Esophagus muscularis mucosa (tissue), 4 donors: ENCODE measurements at regions not wholly inside any gene's neighbourhood (a gene's known extent, or its start where the extent isn't known, plus 50 kb on each side); places are given as distances from the start of the nearest gene placed in this dataset.

Source experiments
- DNase-seq: peaks from one replicate; pipeline ENCODE4 v3.0.0-alpha.2; 2017; ENCODE audit errors: extremely low spot score
- H3K27ac ChIP-seq, 4 donors: fragments of 200-600 bp; sonication (generic); replicated peaks in 1 of 4; 1 replicate in 3 of 4; 2 replicates in 1 of 4; pipeline ENCODE4 v1.5.1; 2016 to 2019; ENCODE audit warnings: mild to moderate bottlenecking in 1 of 4
- H3K27me3 ChIP-seq, 4 donors: fragments of 200-600 bp; sonication (generic); one replicate each; pipeline versions ENCODE4 v1.5.1 to v1.6.0; 2016 to 2019
- H3K36me3 ChIP-seq, 4 donors: fragments of 200-600 bp; sonication (generic); one replicate each; pipeline ENCODE4 v1.5.1; 2016 to 2019
- H3K4me1 ChIP-seq, 4 donors: fragments of 200-600 bp; sonication (generic); one replicate each; pipeline ENCODE4 v1.5.1; 2016 to 2019
- H3K4me3 ChIP-seq, 4 donors: fragments of 200-600 bp; sonication (generic); 1 replicate in 2 of 4; 2 replicates in 2 of 4; pipeline ENCODE4 v1.5.1; 2016 to 2019; ENCODE audit warnings: mild to moderate bottlenecking in 4 of 4, moderate library complexity in 1 of 4
- H3K9me3 ChIP-seq, 4 donors: fragments of 200-600 bp; sonication (generic); 1 replicate in 3 of 4; 2 replicates in 1 of 4; pipeline ENCODE4 v1.5.1; 2016 to 2019
- CTCF ChIP-seq, 3 experiments: fragments of 200-600 bp in 2 of 3; fragments of 450-650 bp in 1 of 3; sonication (generic) in 2 of 3; IDR thresholded peaks; one replicate each; pipeline ENCODE4 v1.5.1; 2017 to 2019; ENCODE audit warnings: antibody characterized with exemption in 3 of 3, mild to moderate bottlenecking in 2 of 3, moderate library complexity in 1 of 3
- EP300 ChIP-seq: sonication (generic); formaldehyde crosslinking; IDR thresholded peaks from one replicate; pipeline ENCODE4 v1.6.1; 2017; ENCODE audit warnings: antibody characterized with exemption
- POLR2A ChIP-seq: fragments of 450-650 bp; IDR thresholded peaks from one replicate; pipeline ENCODE4 v1.6.1; 2017; ENCODE audit warnings: antibody characterized with exemption, moderate library complexity, mild to moderate bottlenecking, low read depth
- POLR2AphosphoS5 ChIP-seq, 2 donors: sonication (generic); formaldehyde crosslinking; IDR thresholded peaks; one replicate each; pipeline ENCODE4 v1.6.1; 2017; ENCODE audit warnings: antibody characterized with exemption in 2 of 2
- WGBS: methylation state at CpG from one replicate; pipeline ENCODE4 v1.1.5; 2018; 5-methylcytosine and 5-hydroxymethylcytosine counted together
- intact Hi-C: fragments of 100-400 bp; cut with DNase I; formaldehyde crosslinking; loops from one replicate; pipeline ENCODE4 v1.15.1; 2023

GRCh38 chr10:36221101-36221500, 579.0 kb upstream of the FZD8 start:
- no peak for DNase-seq
- Histone ChIP-seq H3K4me3 (no peak overlapping the region), H3K9me3 (no peaks in the 10 kb centered on the region), H3K27ac (no peak overlapping the region), H3K4me1 (peaks cover 0 to 6% (median 3%) of the 10 kb centered on the region in 4 donors), H3K27me3 (no peaks in the 10 kb centered on the region), H3K36me3 (no peaks in the 10 kb centered on the region)
- 13% methylated on average over 1 of the region's 1 CpG for WGBS
- TF ChIP-seq POLR2A, result no peak
- no peak for TF ChIP-seq CTCF (IDR thresholded peaks at IDR 0.05)
- TF ChIP-seq POLR2AphosphoS5 (IDR thresholded peaks at IDR 0.05), result no peak
- TF ChIP-seq EP300, result no peak
- intact Hi-C loops, result no loop called here

- 61% methylated on average over 1 of the region's 1 CpG for whole genome bisulfite sequencing
- DNase-seq, result no peak
- Histone ChIP-seq H3K36me3 (no peaks in the 10 kb centered on the region), H3K27ac (no peak overlapping the region), H3K27me3 (no peaks in the 10 kb centered on the region), H3K4me1 (peaks cover 0 to 6% (median 3%) of the 10 kb centered on the region in 4 donors), H3K9me3 (no peaks in the 10 kb centered on the region), H3K4me3 (no peak overlapping the region)
- no peak for TF ChIP-seq POLR2A
- TF ChIP-seq EP300, result no peak
- no peak for TF ChIP-seq CTCF (IDR thresholded peaks at IDR 0.05)
- TF ChIP-seq POLR2AphosphoS5 (IDR thresholded peaks at IDR 0.05), result no peak
- intact Hi-C loops, result no loop called here
Observed at GRCh38 chr10:36220151-36220550, 578.1 kb upstream of the FZD8 start.

GRCh38 chr10:36211856-36212255, 569.8 kb upstream of the FZD8 start:
- TF ChIP-seq POLR2A, result no peak
- no peak for TF ChIP-seq POLR2AphosphoS5 (IDR thresholded peaks at IDR 0.05)
- no peak for TF ChIP-seq CTCF (IDR thresholded peaks at IDR 0.05)
- TF ChIP-seq EP300, result no peak
- H3K27me3 ChIP-seq, result no peaks in the 10 kb centered on the region
- 84% methylated on average over 2 of the region's 2 CpGs for WGBS
- no peak overlapping the region for H3K27ac ChIP-seq
- H3K4me1 ChIP-seq, result no peaks in the 10 kb centered on the region
- DNase-seq, result no peak
- H3K36me3 ChIP-seq, result no peaks in the 10 kb centered on the region
- no peak overlapping the region for H3K4me3 ChIP-seq
- no peaks in the 10 kb centered on the region for H3K9me3 ChIP-seq
- intact Hi-C loops, result no loop called here

GRCh38 chr10:36209480-36209879, 567.4 kb upstream of the FZD8 start:
- H3K36me3 ChIP-seq, result no peaks in the 10 kb centered on the region
- no peak overlapping the region for H3K27ac ChIP-seq
- no peak overlapping the region for H3K4me3 ChIP-seq
- H3K27me3 ChIP-seq, result no peaks in the 10 kb centered on the region
- intact Hi-C loops, result no loop called here
- H3K9me3 ChIP-seq, result no peaks in the 10 kb centered on the region
- no peak for DNase-seq
- no peaks in the 10 kb centered on the region for H3K4me1 ChIP-seq
- 93% methylated on average over 5 of the region's 5 CpGs for WGBS
- TF ChIP-seq POLR2AphosphoS5 (IDR thresholded peaks at IDR 0.05), result no peak
- no peak for TF ChIP-seq CTCF (IDR thresholded peaks at IDR 0.05)

GRCh38 chr10:36202881-36203280, 560.8 kb upstream of the FZD8 start:
- no peaks in the 10 kb centered on the region for H3K4me1 ChIP-seq
- no peak overlapping the region for H3K4me3 ChIP-seq
- no peaks in the 10 kb centered on the region for H3K27me3 ChIP-seq
- intact Hi-C loops, result no loop called here
- DNase-seq, result no peak
- H3K36me3 ChIP-seq, result no peaks in the 10 kb centered on the region
- no peaks in the 10 kb centered on the region for H3K9me3 ChIP-seq
- H3K27ac ChIP-seq, result no peak overlapping the region
- no peak for TF ChIP-seq POLR2A
- no peak for TF ChIP-seq POLR2AphosphoS5 (IDR thresholded peaks at IDR 0.05)
- no peak for TF ChIP-seq CTCF (IDR thresholded peaks at IDR 0.05)
- no peak for TF ChIP-seq EP300
- WGBS, result 51% methylated on average over 1 of the region's 1 CpG
